ENCODE measurements at regions not wholly inside any gene's neighbourhood (a gene's known extent, or its start where the extent isn't known, plus 50 kb on each side); places are given as distances from the start of the nearest gene placed in this dataset.
A peak's percentile ranks its signal among the peaks of the same experiment; 100 is the strongest.
"Not testable (repeated sequence)": the region's sequence is repeated elsewhere in the genome, so short reads cannot be mapped to it uniquely, and the experiment has no call there.

DNA sequence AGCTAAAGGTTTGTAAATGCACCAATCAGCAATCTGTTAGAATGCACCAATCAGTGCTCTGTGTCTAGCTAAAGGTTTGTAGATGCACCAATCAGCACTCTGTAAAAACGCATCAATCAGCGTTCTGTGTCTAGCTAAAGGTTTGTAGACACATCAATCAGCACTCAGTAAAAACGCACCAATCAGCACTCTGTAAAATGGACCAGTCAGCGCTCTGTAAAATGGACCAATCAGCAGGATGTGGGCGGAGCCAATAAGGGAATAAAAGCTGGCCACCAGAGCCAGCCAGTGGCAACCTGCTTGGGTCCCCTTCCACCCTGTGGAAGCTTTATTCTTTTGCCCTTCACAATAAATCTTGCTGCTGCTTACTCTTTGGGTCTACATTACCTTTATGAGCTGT is 76.0 kb downstream of the FOXG1 start:
- H4K20me1 ChIP-seq (ENCODE audit: insufficient read depth, low read length); H2BK5ac ChIP-seq (ENCODE audit: low read depth, low read length, poor library complexity, severe bottlenecking); intact Hi-C loops (cut with micrococcal nuclease); BruUV-seq (replicated peaks); H3K27ac ChIP-seq (ENCODE audit: insufficient read depth, low read length); H2AK5ac ChIP-seq (ENCODE audit: low read depth, low read length); H3K4me2 ChIP-seq (ENCODE audit: low read depth, low read length); H2AK9ac ChIP-seq (replicated peaks; ENCODE audit: low read depth, low read length, poor library complexity); H3K56ac ChIP-seq (ENCODE audit: extremely low read depth, insufficient read depth, low read length); H3K9me1 ChIP-seq (ENCODE audit: insufficient read depth, low read length); H3K18ac ChIP-seq (ENCODE audit: low read depth, low read length); H2AFZ ChIP-seq (replicated peaks; ENCODE audit: low read length, poor library complexity); H2BK15ac ChIP-seq (ENCODE audit: low read depth, low read length); H2BK120ac ChIP-seq (ENCODE audit: low read depth, low read length); H3K14ac ChIP-seq (replicated peaks; ENCODE audit: low read depth, low read length); H4K5ac ChIP-seq (ENCODE audit: low read depth, low read length); H3K79me1 ChIP-seq (ENCODE audit: low read depth in 1 of 2, low read length in 2 of 2); H4K91ac ChIP-seq (ENCODE audit: insufficient read depth, low read depth, low read length); H3K4me1 ChIP-seq (ENCODE audit: control insufficient read depth, insufficient read depth, low read length); DNase-seq; H4K8ac ChIP-seq (ENCODE audit: low read depth in 2 of 2, low read length in 2 of 2); H3K9me3 ChIP-seq (ENCODE audit: control insufficient read depth, insufficient read depth, low read length); H3K36me3 ChIP-seq (ENCODE audit: control insufficient read depth, insufficient read depth, low read length); H3K4ac ChIP-seq (ENCODE audit: low read depth, low read length); H3K23ac ChIP-seq (ENCODE audit: low read depth, low read length); in situ Hi-C loops (cut with MboI; ENCODE audit: low sequenced_read_pairs); dilution Hi-C loops (cut with HindIII; ENCODE audit: low sequenced_read_pairs, unreplicated experiment); H2BK20ac ChIP-seq (ENCODE audit: low read depth, low read length); POLR2A ChIA-PET (ENCODE audit: unreplicated experiment); CTCF ChIA-PET; H3K27me3 ChIP-seq (ENCODE audit: control insufficient read depth, insufficient read depth, low read length); ATAC-seq (ENCODE audit: low read depth); H3K9ac ChIP-seq (ENCODE audit: low read depth, low read length); H3K4me3 ChIP-seq (ENCODE audit: insufficient read depth, low read depth, low read length): not testable (repeated sequence)
- WGBS, 2 experiments (ENCODE audit: extremely low coverage in 2 of 2, insufficient read length in 1 of 2), result no CpG with 5 or more reads among the region's 5 CpGs
- 0 out of 2 replicates have a peak, but pooled peaks have one; percentile 12 for TF ChIP-seq MAFK (IDR thresholded peaks at IDR 0.05; ENCODE audit: low read depth, low read length)

All from IMR-90 (cell line).